ENCODE measurements at regions not wholly inside any gene's neighbourhood (a gene's known extent, or its start where the extent isn't known, plus 50 kb on each side); places are given as distances from the start of the nearest gene placed in this dataset.

- no peaks in the 10 kb centered on the region for H3K36me3 ChIP-seq (ENCODE audit: control insufficient read depth, insufficient read depth, low read length)
- no peak overlapping the region for H3K4me3 ChIP-seq (ENCODE audit: low read depth, low read length)
- no peak for DNase-seq (ENCODE audit: low read depth)
- CTCF ChIA-PET: no interaction called here
- no peaks in the 10 kb centered on the region for H3K27me3 ChIP-seq (ENCODE audit: control insufficient read depth, insufficient read depth, low read length)
- POLR2A ChIA-PET: no interaction called here
- TF ChIP-seq, protein P1, sequence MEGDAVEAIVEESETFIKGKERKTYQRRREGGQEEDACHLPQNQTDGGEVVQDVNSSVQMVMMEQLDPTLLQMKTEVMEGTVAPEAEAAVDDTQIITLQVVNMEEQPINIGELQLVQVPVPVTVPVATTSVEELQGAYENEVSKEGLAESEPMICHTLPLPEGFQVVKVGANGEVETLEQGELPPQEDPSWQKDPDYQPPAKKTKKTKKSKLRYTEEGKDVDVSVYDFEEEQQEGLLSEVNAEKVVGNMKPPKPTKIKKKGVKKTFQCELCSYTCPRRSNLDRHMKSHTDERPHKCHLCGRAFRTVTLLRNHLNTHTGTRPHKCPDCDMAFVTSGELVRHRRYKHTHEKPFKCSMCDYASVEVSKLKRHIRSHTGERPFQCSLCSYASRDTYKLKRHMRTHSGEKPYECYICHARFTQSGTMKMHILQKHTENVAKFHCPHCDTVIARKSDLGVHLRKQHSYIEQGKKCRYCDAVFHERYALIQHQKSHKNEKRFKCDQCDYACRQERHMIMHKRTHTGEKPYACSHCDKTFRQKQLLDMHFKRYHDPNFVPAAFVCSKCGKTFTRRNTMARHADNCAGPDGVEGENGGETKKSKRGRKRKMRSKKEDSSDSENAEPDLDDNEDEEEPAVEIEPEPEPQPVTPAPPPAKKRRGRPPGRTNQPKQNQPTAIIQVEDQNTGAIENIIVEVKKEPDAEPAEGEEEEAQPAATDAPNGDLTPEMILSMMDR (IDR thresholded peaks at IDR 0.05; ENCODE audit: insufficient read depth, low read depth, low read length): no peak
These were observed 475.8 kb downstream of the TOX3 start for GRCh38 chr16:52071101-52071500.

DNA sequence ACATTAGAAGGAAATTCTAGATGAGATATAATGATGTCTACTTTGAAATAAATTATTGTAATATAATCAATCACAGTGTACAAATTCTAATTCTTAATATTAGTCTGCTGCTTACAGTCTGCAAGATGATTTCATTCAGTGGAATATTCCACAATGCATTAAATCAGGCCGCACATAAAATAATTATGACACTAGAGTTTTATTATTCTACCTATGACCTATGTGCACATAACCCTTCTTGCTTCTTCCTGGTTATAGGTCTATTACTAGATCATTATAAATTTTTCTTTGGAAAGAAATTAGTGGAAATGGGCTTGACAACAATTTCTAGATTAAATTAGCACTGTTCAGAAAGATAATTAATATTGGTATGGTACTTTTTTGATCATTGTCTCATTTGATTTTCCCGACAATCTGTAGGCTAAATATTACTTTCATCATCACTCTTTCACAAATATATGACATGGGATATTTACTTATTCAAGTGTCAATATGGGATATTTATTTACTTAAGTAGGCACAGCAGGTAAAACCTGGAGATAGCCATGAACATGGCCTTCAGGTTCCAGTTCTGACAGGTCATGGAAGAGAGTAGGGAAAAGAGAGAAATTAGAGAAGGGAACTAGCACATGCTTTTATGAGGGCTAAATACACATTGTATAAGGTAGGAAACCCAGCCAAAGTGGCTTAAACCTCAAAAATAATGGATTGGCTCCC is 476.4 kb downstream of the TOX3 start:
- TF ChIP-seq, protein P1 (IDR thresholded peaks at IDR 0.05; ENCODE audit: insufficient read depth, low read depth, low read length): no peak
- DNase-seq (ENCODE audit: low read depth): no peak
- POLR2A ChIA-PET: no interaction called here
- CTCF ChIA-PET: no interaction called here
- Histone ChIP-seq H3K4me3 (ENCODE audit: low read depth, low read length) (no peak overlapping the region), H3K36me3 (ENCODE audit: control insufficient read depth, insufficient read depth, low read length) (no peaks in the 10 kb centered on the region), H3K27me3 (ENCODE audit: control insufficient read depth, insufficient read depth, low read length) (no peaks in the 10 kb centered on the region)

DNA sequence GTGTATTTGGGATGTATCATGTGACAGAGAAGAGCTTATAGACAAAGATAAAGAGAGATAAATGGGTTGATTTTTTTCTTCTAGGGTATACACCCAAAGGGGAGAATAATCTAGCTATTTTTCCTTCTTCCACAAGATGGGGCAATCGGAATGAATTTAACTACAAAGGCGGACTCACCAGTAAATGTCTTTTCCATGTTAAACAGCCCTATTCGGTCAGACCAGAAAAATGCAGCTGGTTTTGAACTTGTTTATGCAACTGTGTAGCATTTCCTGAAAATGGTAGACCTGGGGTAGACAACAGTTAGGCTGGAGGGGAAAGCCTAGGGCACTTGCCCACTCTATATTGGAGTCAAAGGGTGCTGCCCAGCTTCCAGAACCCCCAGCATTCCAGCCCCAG is 477.1 kb downstream of the TOX3 start:
- DNase-seq (ENCODE audit: low read depth): no peak
- H3K27me3 ChIP-seq (ENCODE audit: control insufficient read depth, insufficient read depth, low read length): no peaks in the 10 kb centered on the region
- no peaks in the 10 kb centered on the region for H3K36me3 ChIP-seq (ENCODE audit: control insufficient read depth, insufficient read depth, low read length)
- POLR2A ChIA-PET: no interaction called here
- CTCF ChIA-PET: no interaction called here
- H3K4me3 ChIP-seq (ENCODE audit: low read depth, low read length): no peak overlapping the region
- TF ChIP-seq, protein P1 (IDR thresholded peaks at IDR 0.05; ENCODE audit: insufficient read depth, low read depth, low read length): no peak

- CTCF ChIA-PET: no interaction called here
- Histone ChIP-seq H3K27me3 (ENCODE audit: control insufficient read depth, insufficient read depth, low read length) (no peaks in the 10 kb centered on the region), H3K36me3 (ENCODE audit: control insufficient read depth, insufficient read depth, low read length) (no peaks in the 10 kb centered on the region), H3K4me3 (ENCODE audit: low read depth, low read length) (no peak overlapping the region)
- no peak for DNase-seq (ENCODE audit: low read depth)
- POLR2A ChIA-PET: no interaction called here
- TF ChIP-seq, protein P1 (IDR thresholded peaks at IDR 0.05; ENCODE audit: insufficient read depth, low read depth, low read length): no peak
These were observed 478.4 kb downstream of the TOX3 start for GRCh38 chr16:52068447-52069074.

DNA sequence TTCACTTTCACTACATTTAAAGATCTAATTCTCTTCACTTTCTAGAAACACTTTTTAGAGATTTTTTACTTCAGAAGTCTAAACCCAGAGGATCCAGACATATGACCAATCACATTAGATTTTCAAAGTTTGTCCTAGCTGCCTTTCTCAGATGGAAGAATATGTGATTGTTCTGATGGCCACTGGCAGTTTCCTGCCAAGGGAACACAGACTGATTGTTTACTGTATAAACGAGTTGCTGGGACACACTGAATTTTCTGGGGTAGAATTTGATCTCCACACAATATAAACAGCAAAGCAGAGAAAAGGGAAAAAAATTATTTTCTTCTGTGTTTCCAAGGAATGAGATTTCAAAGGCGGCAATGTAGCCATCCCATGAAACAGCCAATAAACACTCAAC is 480.0 kb downstream of the TOX3 start:
- H3K36me3 ChIP-seq (ENCODE audit: control insufficient read depth, insufficient read depth, low read length): no peaks in the 10 kb centered on the region
- ChIA-PET CTCF (no interaction called here), POLR2A (no interaction called here)
- TF ChIP-seq, protein P1 (IDR thresholded peaks at IDR 0.05; ENCODE audit: insufficient read depth, low read depth, low read length): no peak
- no peak for DNase-seq (ENCODE audit: low read depth)
- no peak overlapping the region for H3K4me3 ChIP-seq (ENCODE audit: low read depth, low read length)
- no peaks in the 10 kb centered on the region for H3K27me3 ChIP-seq (ENCODE audit: control insufficient read depth, insufficient read depth, low read length)

Measured in BJ (cell line).